ENCODE measurements at regions not wholly inside any gene's neighbourhood (a gene's known extent, or its start where the extent isn't known, plus 50 kb on each side); places are given as distances from the start of the nearest gene placed in this dataset.

DNA sequence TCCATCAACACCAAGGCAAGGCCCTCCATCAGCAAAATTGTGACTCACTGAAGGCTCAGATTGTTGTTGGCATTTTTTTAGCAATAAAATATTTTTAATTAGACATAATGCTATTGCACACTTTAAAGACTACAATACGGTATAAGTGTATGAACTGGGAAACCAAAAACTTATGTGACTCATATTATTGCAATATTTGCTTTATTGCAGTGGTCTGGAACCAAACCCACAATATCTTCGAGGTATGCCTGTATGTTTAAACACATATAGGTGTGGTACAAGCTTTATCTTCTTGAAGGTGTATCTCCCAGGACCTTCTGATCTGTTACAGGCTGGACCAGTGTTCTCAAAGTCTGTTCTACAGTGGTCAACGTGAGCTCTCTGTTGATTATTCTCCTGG lies 142.3 kb upstream of the FNDC3A start:
- TF ChIP-seq CTCF (IDR thresholded peaks at IDR 0.05) (no peak), POLR2A (IDR thresholded peaks at IDR 0.05) (no peak)

All from uterus (tissue), 2 donors.